ENCODE measurements at regions not wholly inside any gene's neighbourhood (a gene's known extent, or its start where the extent isn't known, plus 50 kb on each side); places are given as distances from the start of the nearest gene placed in this dataset.
"Not testable (repeated sequence)": the region's sequence is repeated elsewhere in the genome, so short reads cannot be mapped to it uniquely, and the experiment has no call there.

GRCh38 chr4:114034189-114034588 lies 54.7 kb upstream of the ARSJ start:
- no peak for DNase-seq

DNA sequence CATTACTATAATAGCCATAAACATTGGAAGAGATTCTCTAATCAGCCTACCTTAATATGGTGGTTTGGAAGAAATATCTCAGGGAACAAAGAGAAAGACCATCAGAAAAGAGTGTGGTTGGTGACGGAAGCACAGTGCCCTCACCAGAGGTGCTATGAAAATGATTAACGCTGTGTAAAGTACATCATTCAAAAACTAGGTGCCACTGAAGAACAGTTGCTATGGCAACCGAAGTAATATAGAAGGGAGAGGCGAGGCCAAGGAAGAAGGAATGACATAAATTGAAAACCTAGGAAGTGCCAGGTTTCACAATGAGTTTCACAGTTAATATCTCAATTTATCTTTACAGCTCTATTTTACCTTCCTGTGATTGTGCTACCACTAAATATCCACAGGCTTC lies 57.0 kb upstream of the ARSJ start:
- DNase-seq = peak in 1 of 56 donors; percentile 2

- DNase-seq = no peak
Measured at GRCh38 chr4:114036864-114037263, 57.4 kb upstream of the ARSJ start.

- no peak for DNase-seq
Measured at GRCh38 chr4:114037988-114038387, 58.5 kb upstream of the ARSJ start.

DNA sequence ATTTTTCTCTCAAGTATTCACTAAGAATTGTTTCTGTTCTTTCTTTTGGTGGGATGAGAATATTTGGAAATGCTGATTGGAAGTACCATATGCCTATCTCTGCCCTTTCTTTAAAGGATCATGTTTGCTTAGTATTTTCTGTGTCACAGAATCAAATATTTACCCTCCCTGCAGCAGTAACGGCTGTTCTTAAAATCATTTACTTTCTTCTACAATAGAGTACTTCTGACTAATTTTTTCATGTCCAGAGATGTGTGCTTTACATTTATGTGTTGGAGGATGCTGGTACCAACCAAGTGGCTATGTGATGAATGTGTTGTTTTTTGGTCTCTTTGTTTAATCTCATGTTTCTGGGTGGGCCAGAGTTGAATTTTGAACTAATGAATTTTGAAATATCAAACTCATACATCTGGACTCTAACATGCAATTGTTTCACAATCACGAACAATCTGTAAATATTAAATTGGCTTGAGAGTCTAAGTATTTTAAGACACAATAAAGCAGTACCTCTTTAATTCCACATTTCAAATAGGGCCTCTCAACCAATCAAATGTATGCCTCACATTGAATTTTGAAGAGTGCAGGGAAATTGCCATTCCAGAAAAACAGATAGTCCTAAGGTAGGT lies 59.4 kb upstream of the ARSJ start:
- no peak for DNase-seq

GRCh38 chr4:114040319-114041116 lies 61.1 kb upstream of the ARSJ start:
- DNase-seq = no peak

DNA sequence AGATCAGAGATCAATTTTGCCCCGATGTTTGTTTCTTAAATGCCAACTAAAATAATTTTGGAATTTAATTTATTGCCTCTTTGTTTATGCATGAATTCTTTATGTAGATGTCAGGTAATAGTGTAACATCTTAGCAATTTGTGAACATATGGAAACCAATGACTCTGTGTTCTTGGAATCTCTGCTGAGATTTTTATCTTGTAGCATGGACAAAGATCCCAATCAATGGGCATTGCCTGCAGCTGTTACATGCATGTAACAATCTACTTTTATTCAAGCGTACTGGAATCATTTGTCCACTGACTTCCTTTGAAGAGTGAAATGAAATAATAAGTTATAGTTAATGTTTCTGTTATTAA lies 61.6 kb upstream of the ARSJ start:
- DNase-seq = no peak

GRCh38 chr4:114043116-114043515 lies 63.7 kb upstream of the ARSJ start:
- no peak for DNase-seq

DNA sequence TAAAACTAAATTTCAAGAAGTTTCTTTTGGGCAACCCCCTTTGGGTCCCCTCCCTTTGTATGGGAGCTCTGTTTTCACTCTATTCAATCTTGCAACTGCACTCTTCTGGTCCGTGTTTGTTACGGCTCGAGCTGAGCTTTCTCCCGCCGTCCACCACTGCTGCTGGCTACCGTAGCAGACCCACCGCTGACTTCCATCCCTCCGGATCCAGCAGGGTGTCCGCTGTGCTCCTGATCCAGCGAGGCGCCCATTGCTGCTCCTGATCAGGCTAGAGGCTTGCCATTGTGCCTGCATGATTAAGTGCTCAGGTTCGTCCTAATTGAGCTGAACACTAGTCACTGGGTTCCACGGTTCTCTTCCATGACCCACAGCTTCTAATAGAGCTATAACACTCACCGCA lies 64.9 kb upstream of the ARSJ start:
- DNase-seq = not testable (repeated sequence)

GRCh38 chr4:114046331-114046730 lies 66.9 kb upstream of the ARSJ start:
- no peak for DNase-seq

GRCh38 chr4:114048154-114048553 lies 68.7 kb upstream of the ARSJ start:
- DNase-seq = not testable (repeated sequence)

GRCh38 chr4:114052227-114052626 lies 72.8 kb upstream of the ARSJ start:
- DNase-seq = no peak

- DNase-seq = no peak
Measured at GRCh38 chr4:114056599-114056998, 77.2 kb upstream of the ARSJ start.

DNA sequence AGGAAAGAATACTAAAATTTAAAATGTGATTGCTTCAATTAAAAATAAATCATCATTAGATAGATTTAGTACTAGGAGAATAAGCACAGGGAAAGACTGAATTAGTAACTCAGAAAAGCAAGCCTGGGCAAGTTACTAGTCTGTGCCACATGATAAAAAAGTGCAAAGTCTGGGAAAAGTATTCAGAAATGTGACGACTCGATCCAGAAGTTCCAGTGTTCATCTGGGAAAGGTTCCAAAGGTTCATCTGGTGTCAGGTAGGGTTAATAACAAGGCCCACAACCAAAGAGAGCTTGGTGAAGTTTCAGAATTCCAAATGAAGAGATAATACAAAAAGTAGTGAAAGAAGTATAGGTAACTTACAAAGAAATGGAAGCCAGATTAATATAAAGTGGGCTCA lies 78.3 kb upstream of the ARSJ start:
- no peak for DNase-seq

DNA sequence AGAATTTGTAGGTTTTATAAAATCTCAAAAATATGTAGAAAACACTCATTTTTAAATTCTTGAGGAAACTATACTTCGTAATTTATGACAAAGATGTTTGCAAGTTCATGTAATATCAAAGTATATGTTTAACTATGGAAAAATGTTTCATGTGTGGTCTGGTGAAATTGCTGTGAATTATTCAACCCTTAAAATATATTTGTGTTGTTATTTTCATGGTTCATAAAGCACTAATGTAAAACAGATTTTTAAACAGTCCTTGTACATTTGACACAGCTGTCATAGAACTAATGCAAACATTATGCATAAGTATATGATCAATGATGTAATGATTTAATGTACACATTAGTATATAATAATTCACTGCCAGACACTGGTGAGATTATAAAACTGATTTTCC lies 83.1 kb upstream of the ARSJ start:
- no peak for DNase-seq

DNA sequence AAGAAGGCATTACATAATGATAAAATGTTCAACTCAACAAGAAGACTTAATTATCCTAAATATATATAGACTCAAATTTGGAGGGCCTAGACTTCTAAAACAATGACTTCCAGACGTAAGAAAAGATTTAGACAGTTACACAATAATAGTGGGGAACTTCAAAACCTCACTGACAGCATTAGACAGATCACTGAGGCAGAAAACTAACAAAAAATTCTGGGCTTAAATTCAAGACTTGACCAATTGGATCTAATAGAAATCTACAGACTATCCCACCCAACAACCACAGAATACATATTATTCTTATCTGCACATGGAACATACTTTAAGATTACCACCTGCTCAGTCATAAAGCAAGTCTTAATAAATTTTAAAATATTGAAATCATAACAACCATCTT lies 93.3 kb upstream of the ARSJ start:
- no peak for DNase-seq

DNA sequence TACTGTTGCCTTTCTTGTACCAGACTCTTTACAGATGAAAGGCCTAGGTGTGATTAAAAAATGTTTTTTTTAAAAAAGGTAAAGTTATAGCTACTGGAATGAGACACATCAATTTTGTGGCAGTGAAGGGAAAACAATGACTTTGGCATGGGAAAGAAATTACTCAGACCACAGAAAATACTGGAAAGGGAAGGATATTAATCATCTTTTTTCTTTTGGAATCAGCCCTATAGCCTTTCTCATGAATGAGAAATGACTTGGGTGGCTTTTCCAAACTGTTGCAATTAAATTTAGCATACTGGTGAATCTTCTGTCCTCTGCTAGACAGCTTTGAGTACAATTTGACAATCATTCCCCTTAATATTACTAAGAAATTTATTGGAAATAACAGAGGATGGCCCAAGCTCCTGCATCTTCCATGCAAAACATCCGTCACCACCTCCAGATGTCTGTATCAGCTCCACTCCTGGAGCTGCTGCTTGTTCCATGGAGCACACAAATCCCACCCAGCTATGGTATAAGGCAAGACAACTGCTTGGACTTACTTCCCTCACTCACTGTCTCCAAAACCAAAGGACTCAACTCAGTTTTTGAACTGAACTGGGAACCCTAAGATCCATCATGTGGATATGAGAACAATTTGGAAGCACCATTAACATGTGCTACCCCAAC lies 97.6 kb upstream of the ARSJ start:
- DNase-seq = no peak

- DNase-seq = no peak
Measured at GRCh38 chr4:114077610-114078009, 98.2 kb upstream of the ARSJ start.

DNA sequence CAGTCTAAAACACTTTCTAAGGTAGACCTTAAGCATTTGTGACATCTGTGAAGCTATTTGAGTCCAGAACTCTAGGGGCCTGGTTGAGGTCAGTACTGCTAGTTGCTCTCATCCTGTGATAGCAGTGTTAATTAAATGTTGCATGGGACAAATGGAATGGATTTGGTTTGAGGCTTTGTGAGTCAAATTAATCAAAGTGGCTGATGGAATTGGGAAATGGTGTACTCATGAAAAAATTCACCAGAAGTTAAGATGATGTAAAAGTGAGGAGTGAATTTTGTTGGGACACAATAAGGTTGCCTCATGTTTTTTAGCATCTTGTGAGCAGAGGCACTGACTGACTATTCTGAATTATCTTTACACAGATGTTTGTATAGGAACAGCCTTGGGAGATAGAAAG lies 99.2 kb upstream of the ARSJ start:
- no peak for DNase-seq

DNA sequence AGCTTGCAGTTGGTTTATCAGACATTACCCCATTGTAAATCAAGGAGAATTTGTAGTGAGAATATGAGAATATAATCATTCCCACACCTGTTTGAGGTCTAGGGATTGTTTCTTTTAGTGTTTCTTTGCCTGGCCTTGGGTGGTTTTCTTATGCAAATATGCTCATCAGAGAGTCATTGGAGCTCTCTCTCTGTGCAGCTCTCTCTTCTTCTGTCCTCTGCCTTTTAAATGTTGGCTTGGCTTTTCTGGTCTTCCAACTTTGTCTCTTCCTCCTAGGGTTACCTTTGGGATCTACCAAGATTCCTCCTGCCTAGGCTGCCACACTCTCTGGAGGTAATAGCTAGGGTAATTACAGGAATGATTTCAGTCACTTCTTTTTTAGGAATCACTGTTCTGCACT lies 102.3 kb upstream of the ARSJ start:
- no peak for DNase-seq

DNA sequence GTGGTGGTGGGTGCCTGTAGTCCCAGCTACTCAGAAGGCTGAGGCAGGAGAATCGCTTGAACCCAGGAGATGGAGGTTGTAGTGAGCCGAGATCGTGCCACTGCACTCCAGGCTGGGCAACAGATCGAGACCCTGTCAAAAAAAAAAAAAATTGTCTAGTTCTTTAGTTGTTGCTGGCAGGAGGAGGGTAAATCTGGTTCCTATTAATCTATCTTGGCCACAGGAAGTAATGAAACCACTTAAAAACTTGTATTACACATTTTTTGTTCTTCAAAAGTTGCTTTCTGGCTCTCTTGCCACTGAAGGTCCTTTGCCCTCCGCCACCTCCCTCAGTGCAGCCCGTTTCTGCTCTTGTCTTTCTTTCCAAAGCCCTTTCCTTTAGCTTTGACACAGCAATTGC lies 102.9 kb upstream of the ARSJ start:
- no peak for DNase-seq

DNA sequence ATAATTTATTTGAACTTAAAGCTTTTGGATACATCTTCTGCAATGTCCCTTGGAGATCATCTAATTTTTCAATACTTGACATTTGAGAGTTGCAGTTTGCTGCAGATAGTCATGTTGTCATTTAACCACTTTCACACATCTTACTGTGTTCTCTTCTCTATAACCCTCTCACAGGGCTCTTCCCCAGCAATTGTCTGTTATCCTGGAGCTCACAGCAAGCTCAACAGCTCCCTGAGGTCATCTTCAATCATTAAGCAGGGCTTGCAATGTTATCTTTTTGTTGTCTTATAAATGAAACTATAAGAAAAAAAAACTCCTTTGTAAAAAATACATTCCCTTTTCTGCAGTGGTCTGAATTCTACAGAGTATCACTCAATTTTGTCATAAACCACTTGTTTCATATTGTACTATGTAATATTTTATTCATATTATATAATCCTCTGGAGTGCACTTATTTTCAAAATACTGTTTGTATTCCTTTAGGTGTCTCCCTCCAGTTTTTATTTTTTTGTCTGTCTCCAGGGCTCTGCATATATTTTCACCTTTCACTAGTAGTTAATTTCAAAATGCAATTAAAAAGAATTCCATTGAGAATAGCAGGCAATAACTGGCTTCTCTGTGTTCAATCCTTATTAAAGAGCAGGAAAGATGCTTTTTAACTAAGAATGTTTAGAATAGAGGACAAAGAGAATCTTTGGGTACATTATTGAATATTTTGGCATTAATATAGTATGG lies 106.3 kb upstream of the ARSJ start:
- no peak for DNase-seq

Data from amygdala (tissue), 56 donors.